ENCODE measurements at regions not wholly inside any gene's neighbourhood (a gene's known extent, or its start where the extent isn't known, plus 50 kb on each side); places are given as distances from the start of the nearest gene placed in this dataset.

DNA sequence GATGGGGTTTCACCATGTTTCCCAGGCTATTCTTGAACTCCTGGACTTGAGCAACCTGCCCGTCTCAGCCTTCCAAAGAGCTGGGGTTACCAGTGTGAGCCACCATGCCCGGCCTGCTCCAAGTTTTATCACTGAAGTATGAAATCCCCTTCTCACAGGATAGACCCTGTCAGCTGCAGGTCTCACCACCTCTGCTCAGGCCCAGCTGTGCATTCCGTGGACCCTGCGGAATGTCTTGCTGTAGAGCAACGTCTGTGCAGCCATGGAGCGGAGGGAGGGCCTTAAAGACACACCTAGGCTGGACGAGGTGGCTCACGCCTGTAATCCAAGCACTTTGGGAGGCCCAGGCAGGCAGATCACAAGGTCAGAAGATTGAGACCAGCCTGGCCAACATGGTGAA lies 625.4 kb downstream of the BRD1 start:
- no peak for DNase-seq (ENCODE audit: low read depth)

DNA sequence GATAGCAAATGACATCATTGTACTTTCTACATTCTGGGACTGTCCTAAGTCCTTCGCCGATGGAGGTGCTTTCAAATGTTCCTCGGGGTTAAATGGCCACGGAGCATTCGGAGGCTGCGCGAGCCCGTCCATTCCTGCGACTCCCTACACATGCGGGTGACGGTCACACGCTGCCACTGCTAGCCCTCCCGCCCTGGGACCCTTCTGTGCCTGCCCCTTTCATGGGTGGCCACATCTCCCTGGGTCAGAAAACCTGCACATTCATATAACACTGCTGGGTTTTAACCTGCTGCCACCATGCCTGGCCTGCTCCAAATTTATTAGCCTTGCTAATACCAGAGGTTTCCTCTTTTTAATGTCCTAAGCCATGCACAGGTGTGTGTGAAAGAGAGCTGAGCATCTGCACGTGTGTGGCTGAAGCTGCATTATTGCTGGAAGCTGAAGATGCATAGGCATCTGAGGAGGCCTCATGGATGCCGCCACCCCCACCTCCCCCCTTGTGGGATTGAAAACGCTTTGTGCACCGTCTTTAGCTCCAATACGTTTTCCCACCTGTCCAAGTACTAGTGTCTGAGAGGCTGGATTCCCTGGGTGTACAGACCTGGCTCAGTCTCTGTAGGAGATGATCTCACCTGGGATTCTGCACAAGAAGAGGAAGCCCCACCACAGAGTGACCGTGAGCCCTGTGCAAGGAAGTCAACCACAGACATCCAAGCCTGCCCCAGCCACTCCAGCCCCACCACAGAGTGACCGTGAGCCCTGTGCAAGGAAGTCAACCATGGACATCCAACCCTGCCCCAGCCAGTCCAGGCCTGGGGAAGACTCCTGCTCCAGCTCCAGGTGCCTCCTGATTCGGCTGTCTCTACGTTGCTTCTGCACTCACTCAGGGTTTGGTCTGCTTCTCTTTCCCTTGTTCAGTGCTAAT lies 626.4 kb downstream of the BRD1 start:
- H3K4me3 ChIP-seq (ENCODE audit: low read length): no peak overlapping the region
- TF ChIP-seq, protein P1, sequence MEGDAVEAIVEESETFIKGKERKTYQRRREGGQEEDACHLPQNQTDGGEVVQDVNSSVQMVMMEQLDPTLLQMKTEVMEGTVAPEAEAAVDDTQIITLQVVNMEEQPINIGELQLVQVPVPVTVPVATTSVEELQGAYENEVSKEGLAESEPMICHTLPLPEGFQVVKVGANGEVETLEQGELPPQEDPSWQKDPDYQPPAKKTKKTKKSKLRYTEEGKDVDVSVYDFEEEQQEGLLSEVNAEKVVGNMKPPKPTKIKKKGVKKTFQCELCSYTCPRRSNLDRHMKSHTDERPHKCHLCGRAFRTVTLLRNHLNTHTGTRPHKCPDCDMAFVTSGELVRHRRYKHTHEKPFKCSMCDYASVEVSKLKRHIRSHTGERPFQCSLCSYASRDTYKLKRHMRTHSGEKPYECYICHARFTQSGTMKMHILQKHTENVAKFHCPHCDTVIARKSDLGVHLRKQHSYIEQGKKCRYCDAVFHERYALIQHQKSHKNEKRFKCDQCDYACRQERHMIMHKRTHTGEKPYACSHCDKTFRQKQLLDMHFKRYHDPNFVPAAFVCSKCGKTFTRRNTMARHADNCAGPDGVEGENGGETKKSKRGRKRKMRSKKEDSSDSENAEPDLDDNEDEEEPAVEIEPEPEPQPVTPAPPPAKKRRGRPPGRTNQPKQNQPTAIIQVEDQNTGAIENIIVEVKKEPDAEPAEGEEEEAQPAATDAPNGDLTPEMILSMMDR (IDR thresholded peaks at IDR 0.05; ENCODE audit: insufficient read depth, low read depth, low read length, missing control alignments): no peak
- DNase-seq (ENCODE audit: low read depth): no peak

More for the DNA sequence above, 625.4 kb downstream of the BRD1 start:
- TF ChIP-seq, protein P1 (IDR thresholded peaks at IDR 0.05; ENCODE audit: insufficient read depth, low read depth, low read length, missing control alignments): no peak
- H3K4me3 ChIP-seq (ENCODE audit: low read length): no peak overlapping the region

DNA sequence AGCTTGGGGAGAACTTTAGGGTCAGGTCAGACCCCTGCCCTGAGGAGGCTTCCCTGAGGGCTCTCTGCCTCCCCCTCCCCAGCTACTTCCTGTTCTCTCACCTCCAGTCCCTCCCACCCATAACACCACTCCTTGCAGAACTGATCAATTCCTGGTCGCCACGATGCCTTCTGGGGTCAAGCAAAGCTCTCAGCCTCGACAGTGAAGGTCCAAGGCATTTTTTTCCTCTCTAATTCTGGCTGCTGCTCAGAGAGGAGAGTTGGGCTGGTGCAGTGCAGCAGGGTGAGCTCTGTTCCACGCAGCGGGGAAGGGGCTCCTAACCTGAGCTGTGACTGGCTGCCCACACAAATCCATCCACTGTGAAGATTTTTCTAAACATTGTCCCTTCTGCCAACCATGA lies 628.4 kb downstream of the BRD1 start:
- no peak overlapping the region for H3K4me3 ChIP-seq (ENCODE audit: low read length)
- TF ChIP-seq, protein P1 (IDR thresholded peaks at IDR 0.05; ENCODE audit: insufficient read depth, low read depth, low read length, missing control alignments): no peak
- no peak for DNase-seq (ENCODE audit: low read depth)

DNA sequence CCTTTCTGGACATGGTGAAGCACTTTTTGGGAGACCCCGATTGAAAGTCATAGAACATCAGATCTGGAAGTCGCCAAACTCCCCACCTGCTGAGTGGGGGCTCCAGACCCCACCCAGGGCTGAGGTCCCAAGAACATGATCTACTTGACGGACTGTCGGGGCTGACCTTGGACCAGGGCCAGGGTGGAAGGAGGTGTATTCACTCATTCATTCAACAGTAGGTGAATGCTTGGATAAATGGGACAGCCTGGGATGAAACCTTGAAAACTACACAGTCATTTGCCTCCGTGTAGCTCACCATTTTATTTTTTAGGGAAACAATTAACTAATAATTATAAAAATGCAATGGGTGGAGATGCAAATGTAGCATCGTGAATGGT lies 629.0 kb downstream of the BRD1 start:
- TF ChIP-seq, protein P1 (IDR thresholded peaks at IDR 0.05; ENCODE audit: insufficient read depth, low read depth, low read length, missing control alignments): no peak
- DNase-seq (ENCODE audit: low read depth): no peak
- no peak overlapping the region for H3K4me3 ChIP-seq (ENCODE audit: low read length)

DNA sequence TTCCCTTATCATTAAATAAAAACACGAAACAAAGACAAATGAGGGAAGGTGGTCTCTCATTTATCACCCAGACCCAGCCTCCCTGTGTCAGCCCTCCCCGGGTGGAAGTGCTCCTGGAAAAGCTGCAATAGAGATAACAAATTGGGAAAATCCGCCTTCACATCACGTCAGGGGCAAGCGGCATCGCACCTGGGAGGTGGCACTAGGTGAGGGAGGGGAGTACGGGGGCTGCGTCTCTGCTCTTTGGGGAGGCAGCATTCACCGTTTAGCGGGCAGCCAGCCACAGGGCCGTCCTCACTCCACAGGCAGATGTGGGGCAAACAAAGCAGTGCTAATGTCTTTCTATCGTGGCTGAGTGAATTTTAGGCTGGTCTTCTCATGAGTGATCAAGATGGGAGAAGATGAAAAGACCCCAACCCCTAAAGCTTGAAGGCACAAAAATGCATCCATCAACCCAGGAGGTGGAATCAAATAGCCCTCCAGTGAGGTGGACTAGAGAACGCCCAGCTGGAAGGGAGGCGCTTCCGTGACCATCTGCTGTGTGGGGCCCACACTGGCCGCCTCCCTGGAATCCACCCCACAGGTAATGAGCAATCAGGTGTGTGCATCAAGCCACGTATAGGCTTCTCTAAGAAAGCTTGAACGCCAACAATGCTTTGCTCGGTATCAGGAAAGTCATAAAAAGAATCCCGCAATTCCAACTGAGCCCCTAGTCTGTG lies 629.5 kb downstream of the BRD1 start:
- TF ChIP-seq, protein P1 (IDR thresholded peaks at IDR 0.05; ENCODE audit: insufficient read depth, low read depth, low read length, missing control alignments): no peak
- H3K4me3 ChIP-seq (ENCODE audit: low read length): no peak overlapping the region
- DNase-seq (ENCODE audit: low read depth): no peak

DNA sequence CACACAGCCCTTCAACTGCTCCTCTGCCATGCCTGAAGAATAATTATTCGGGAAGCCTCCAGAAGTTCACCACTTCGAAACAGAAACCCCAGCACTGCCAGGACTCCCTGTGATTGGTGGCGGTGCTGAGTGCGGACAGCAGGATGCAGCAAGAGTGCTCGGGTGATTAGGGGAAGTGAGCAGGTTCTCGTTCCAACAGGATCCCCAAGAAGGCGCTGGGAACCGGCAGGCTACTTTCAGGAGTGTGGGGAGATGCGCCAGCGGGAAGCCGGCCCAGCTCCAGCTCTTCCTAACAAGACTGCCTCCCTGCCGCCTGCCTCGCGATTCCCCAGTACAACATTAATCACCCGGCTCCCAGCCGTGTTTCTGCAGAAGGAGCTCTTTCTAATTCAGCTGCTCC lies 630.2 kb downstream of the BRD1 start:
- TF ChIP-seq, protein P1 (IDR thresholded peaks at IDR 0.05; ENCODE audit: insufficient read depth, low read depth, low read length, missing control alignments): no peak
- no peak for DNase-seq (ENCODE audit: low read depth)

More for the DNA sequence above, 630.2 kb downstream of the BRD1 start:
- no peak overlapping the region for H3K4me3 ChIP-seq (ENCODE audit: low read length)

All from epithelial cell of esophagus (primary cell).